K562 (cell line): ENCODE measurements at regions not wholly inside any gene's neighbourhood (a gene's known extent, or its start where the extent isn't known, plus 50 kb on each side); places are given as distances from the start of the nearest gene placed in this dataset.
"Not testable (repeated sequence)": the region's sequence is repeated elsewhere in the genome, so short reads cannot be mapped to it uniquely, and the experiment has no call there.

Source experiments
- ATAC-seq: fragments of 200-7000 bp; cut with Tn5 transposase; 3 replicates; pipeline ENCODE4 v1.9.1; 2020; ENCODE audit warnings: moderate library complexity
- BruUV-seq: library from RNA; stranded (reverse); fragments of 400-500 nt; replicated peaks from 2 replicates; lab custom pipeline; 2021; lab: Mats Ljungman, UMichigan
- CTCF ChIA-PET: fragments of 300-600 bp; formaldehyde crosslinking; extraction: SDS; loops from one replicate; lab custom pipeline; 2021; ENCODE audit warnings: low intra/inter-chr PET ratio; lab: Yijun Ruan, JAX
- POLR2A ChIA-PET: fragments of 300-600, 350-650 bp; sonication (Branson Sonifier 250); formaldehyde crosslinking; extraction: SDS; loops from one replicate; lab custom pipeline; 2021; ENCODE audit warnings: antibody characterized with exemption, inconsistent platforms; lab: Yijun Ruan, JAX
- DNase-seq, 4 experiments: peaks; one replicate each; pipeline versions ENCODE4 v3.0.0 to v3.0.0-alpha.2; 2011 to 2018; ENCODE audit warnings: low spot score in 3 of 4, mixed read lengths in 3 of 4; ENCODE audit errors: extremely low read depth in 1 of 4
- FAIRE-seq: peaks from 2 replicates; lab custom pipeline; 2011; peaks lifted over from hg19 to GRCh38; lab: Jason Lieb, UNC
- H2AFZ ChIP-seq: 2 replicates; pipeline ENCODE4 v1.6.0; 2011; ENCODE audit warnings: low read depth, low read length, control low read depth, inconsistent platforms
- H3K27ac ChIP-seq: fragments of 200-600 bp; 3 replicates; pipeline ENCODE4 v1.8.0; 2011; ENCODE audit warnings: low read depth, mild to moderate bottlenecking, control low read depth, inconsistent platforms, low read length, moderate library complexity, mixed read lengths; ENCODE audit errors: extremely low read depth
- H3K27me3 ChIP-seq, 2 experiments: fragments of 300-600 bp in 1 of 2; 2 replicates in 1 of 2; 3 replicates in 1 of 2; pipeline versions ENCODE4 v1.6.0 to v1.8.0; 2011; ENCODE audit warnings: inconsistent platforms in 2 of 2, low read length in 2 of 2, mild to moderate bottlenecking in 1 of 2, mixed read lengths in 1 of 2, moderate library complexity in 1 of 2; ENCODE audit not compliant: control insufficient read depth in 2 of 2, insufficient read depth in 2 of 2
- H3K36me3 ChIP-seq: fragments of 300-600 bp; 3 replicates; pipeline ENCODE4 v1.8.0; 2011; ENCODE audit warnings: mild to moderate bottlenecking, low read length, inconsistent platforms; ENCODE audit not compliant: control insufficient read depth, insufficient read depth
- H3K4me1 ChIP-seq, 2 experiments: fragments of 200-600 bp in 1 of 2; replicated peaks in 1 of 2; 2 replicates in 1 of 2; 3 replicates in 1 of 2; pipeline versions ENCODE4 v1.5.1 to v1.8.0; 2011; ENCODE audit warnings: inconsistent platforms in 2 of 2, low read length in 2 of 2, mild to moderate bottlenecking in 1 of 2, mixed read lengths in 1 of 2, moderate library complexity in 1 of 2; ENCODE audit not compliant: control insufficient read depth in 2 of 2, insufficient read depth in 2 of 2
- H3K4me2 ChIP-seq: 2 replicates; pipeline ENCODE4 v1.6.1; 2011; ENCODE audit warnings: low read length, control low read depth, inconsistent platforms, mixed read lengths; ENCODE audit not compliant: insufficient read depth
- H3K4me3 ChIP-seq: fragments of 200-600 bp; sonication (generic), shearing (Covaris generic); 2 replicates; pipeline ENCODE4 v1.5.1; 2016; ENCODE audit warnings: control low read depth, inconsistent platforms
- H3K79me2 ChIP-seq: fragments of 200-600 bp; 3 replicates; pipeline ENCODE4 v1.8.0; 2011; ENCODE audit warnings: low read length, inconsistent platforms; ENCODE audit not compliant: control insufficient read depth, insufficient read depth
- H3K9ac ChIP-seq, 2 experiments: 2 replicates each; pipeline versions ENCODE4 v1.6.0 to v1.6.1; 2011; ENCODE audit warnings: low read depth in 2 of 2, low read length in 2 of 2, control low read depth in 1 of 2, inconsistent platforms in 1 of 2, mild to moderate bottlenecking in 1 of 2, mixed read lengths in 1 of 2; ENCODE audit not compliant: insufficient read depth in 1 of 2
- H3K9me1 ChIP-seq: one replicate; pipeline ENCODE4 v1.6.0; 2011; ENCODE audit warnings: inconsistent platforms, mild to moderate bottlenecking, low read length, moderate library complexity; ENCODE audit not compliant: control insufficient read depth, insufficient read depth
- H3K9me3 ChIP-seq: replicated peaks from 2 replicates; pipeline ENCODE4 v1.5.1; 2011; ENCODE audit warnings: low read depth, low read length, inconsistent platforms; ENCODE audit not compliant: control insufficient read depth, insufficient read depth
- H4K20me1 ChIP-seq: replicated peaks from 2 replicates; pipeline ENCODE4 v1.6.1; 2011; ENCODE audit warnings: low read length, inconsistent platforms, mixed read lengths; ENCODE audit not compliant: control insufficient read depth, insufficient read depth
- DIDO1 ChIP-seq: fragments of 450-650 bp; IDR thresholded peaks from 2 replicates; pipeline ENCODE4 v1.6.1; 2016; ENCODE audit warnings: low read depth, missing biosample characterization, missing genetic modification characterization
- WGBS: fragments of 100-300 bp; shearing (Covaris generic); methylation state at CpG from one replicate; pipeline ENCODE4 v1.1.6; 2016; ENCODE audit warnings: low coverage, mixed read lengths; ENCODE audit not compliant: insufficient coverage; ENCODE audit errors: missing lambda C conversion rate; 5-methylcytosine and 5-hydroxymethylcytosine counted together
- in situ Hi-C: fragments of 300-500 bp; cut with MboI; formaldehyde crosslinking; loops from 4 replicates; pipeline ENCODE4 v1.15.0; 2018; ENCODE audit warnings: inconsistent platforms, mixed read lengths
- intact Hi-C: fragments of 100-400 bp; cut with micrococcal nuclease; formaldehyde crosslinking; loops from 2 replicates; pipeline ENCODE4 v1.14.2; 2022

DNA sequence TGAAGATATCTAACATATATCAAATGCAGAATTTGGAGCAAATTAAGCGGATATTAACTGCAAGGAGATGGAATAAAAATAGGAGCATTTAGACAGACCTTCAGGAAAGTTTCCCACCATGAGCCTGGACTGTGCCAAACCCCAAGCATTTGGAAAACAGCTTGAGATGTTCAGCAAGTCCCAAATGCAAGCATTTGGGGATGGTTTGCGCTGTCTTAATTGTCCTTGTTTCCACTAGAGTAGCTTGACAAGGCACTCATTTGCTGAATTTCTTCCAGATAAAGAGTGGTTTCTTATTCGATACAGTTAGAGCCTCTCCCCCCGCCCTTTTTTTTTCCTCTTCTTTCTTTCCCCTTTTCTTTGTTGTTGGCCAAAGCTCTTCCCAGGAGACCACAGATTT is 77.1 kb upstream of the CDC42EP3 start:
- TF ChIP-seq DIDO1 (tag): no peak
- no peaks in the 10 kb centered on the region; a peak in 2 of 5 replicates for H3K27me3 ChIP-seq
- no peak overlapping the region for H3K9ac ChIP-seq
- no TSS peak for BruUV-seq
- in situ Hi-C loops (no loop called here), intact Hi-C loops (no loop called here)
- no peak overlapping the region for H3K4me2 ChIP-seq
- CTCF ChIA-PET: no interaction called here
- POLR2A ChIA-PET: no interaction called here
- H3K79me2 ChIP-seq: no peaks in the 10 kb centered on the region
- FAIRE-seq (no peak), DNase-seq (no peak), ATAC-seq (no peak)
- no peak overlapping the region for H3K4me3 ChIP-seq
- H4K20me1 ChIP-seq: no peaks in the 10 kb centered on the region
- H3K9me1 ChIP-seq: no peaks in the 10 kb centered on the region
- H3K27ac ChIP-seq: no peak overlapping the region
- H3K36me3 ChIP-seq: no peaks in the 10 kb centered on the region
- H3K9me3 ChIP-seq: no peaks in the 10 kb centered on the region
- H3K4me1 ChIP-seq: no peaks in the 10 kb centered on the region
- WGBS: 0% methylated on average over 4 of the region's 4 CpGs
- H2AFZ ChIP-seq: no peak overlapping the region

DNA sequence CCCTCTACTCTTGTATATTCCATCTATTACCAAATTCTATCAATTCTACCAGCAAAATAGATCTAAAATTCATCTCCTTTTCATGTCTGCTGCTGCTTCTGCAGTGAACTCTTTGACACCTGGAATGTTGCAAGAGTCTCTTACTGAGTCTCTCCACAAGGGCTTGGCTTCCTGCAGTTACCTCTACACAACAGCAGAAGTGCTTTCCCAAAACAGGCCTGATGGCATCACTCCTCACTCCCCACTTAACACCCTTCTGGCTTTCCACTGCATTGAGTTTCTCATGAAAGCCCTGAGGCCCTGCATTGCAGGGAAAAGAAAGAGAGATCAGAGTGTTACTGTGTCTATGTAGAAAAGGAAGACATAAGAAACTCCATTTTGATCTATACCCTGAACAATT is 78.8 kb upstream of the CDC42EP3 start:
- in situ Hi-C loops, BruUV-seq, H3K27ac ChIP-seq, H4K20me1 ChIP-seq, H3K9me3 ChIP-seq, DNase-seq, H3K4me1 ChIP-seq, ATAC-seq, intact Hi-C loops, H3K79me2 ChIP-seq, H3K9ac ChIP-seq, H3K4me3 ChIP-seq, H2AFZ ChIP-seq, H3K9me1 ChIP-seq, FAIRE-seq, CTCF ChIA-PET, H3K4me2 ChIP-seq, H3K36me3 ChIP-seq, POLR2A ChIA-PET, H3K27me3 ChIP-seq: not testable (repeated sequence)
